Peyer's patch (tissue), 4 donors: ENCODE measurements at regions not wholly inside any gene's neighbourhood (a gene's known extent, or its start where the extent isn't known, plus 50 kb on each side); places are given as distances from the start of the nearest gene placed in this dataset.

Source experiments
- POLR2A ChIP-seq, 2 donors: fragments of 450-650 bp; IDR thresholded peaks; one replicate each; pipeline ENCODE4 v1.5.1; 2017; ENCODE audit warnings: antibody characterized with exemption in 2 of 2, mild to moderate bottlenecking in 2 of 2, moderate library complexity in 2 of 2
- TF ChIP-seq, protein P1 (sequence below), 6 experiments: fragments of 450-650 bp in 4 of 6; fragments of 200-600 bp in 2 of 6; sonication (generic) in 1 of 6; IDR thresholded peaks; one replicate each; pipeline ENCODE4 v1.5.1; 2017 to 2019; ENCODE audit warnings: antibody characterized with exemption in 6 of 6, mild to moderate bottlenecking in 3 of 6, moderate library complexity in 1 of 6

DNA sequence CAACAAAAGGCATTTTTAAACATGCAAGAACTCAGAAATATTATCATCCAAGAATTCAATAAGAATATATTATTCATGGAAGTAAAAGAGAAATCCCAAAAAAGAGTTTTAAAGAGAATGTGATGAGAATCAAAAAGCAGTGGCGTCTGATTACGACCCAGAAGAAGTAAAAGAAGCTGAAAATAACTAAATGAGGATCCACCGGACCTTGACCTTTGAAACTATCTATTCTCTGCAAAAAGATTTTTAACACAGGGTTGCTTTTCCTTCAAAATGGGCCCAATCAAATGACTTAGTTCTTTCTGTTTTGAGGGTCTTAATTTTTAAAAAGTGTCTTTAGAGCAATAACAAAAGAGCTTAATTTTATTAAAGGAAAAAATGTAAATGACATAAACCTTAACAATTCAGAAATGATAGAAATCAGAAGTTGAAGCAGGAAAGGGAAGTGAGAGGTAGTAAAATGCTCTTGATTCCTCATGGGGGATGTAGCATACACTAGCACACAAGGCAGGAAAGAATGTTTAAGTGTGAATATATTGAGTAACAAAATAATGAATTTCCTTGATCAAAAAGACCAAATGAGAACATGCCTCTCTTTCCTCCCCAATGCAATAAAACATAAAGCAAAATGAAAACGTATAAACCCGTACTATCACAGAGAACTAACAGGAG lies 223.1 kb upstream of the PRDM1 start:
- TF ChIP-seq POLR2A (IDR thresholded peaks at IDR 0.05): no peak
- TF ChIP-seq, protein P1, sequence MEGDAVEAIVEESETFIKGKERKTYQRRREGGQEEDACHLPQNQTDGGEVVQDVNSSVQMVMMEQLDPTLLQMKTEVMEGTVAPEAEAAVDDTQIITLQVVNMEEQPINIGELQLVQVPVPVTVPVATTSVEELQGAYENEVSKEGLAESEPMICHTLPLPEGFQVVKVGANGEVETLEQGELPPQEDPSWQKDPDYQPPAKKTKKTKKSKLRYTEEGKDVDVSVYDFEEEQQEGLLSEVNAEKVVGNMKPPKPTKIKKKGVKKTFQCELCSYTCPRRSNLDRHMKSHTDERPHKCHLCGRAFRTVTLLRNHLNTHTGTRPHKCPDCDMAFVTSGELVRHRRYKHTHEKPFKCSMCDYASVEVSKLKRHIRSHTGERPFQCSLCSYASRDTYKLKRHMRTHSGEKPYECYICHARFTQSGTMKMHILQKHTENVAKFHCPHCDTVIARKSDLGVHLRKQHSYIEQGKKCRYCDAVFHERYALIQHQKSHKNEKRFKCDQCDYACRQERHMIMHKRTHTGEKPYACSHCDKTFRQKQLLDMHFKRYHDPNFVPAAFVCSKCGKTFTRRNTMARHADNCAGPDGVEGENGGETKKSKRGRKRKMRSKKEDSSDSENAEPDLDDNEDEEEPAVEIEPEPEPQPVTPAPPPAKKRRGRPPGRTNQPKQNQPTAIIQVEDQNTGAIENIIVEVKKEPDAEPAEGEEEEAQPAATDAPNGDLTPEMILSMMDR (IDR thresholded peaks at IDR 0.05): no peak
